Endodermal cell (in vitro differentiated cells): ENCODE measurements at regions not wholly inside any gene's neighbourhood (a gene's known extent, or its start where the extent isn't known, plus 50 kb on each side); places are given as distances from the start of the nearest gene placed in this dataset.
"Not testable (repeated sequence)": the region's sequence is repeated elsewhere in the genome, so short reads cannot be mapped to it uniquely, and the experiment has no call there.

ENCODE experiments used
- DNase-seq: peaks from one replicate; pipeline ENCODE4 v3.0.0-alpha.2; 2017
- H3K27ac ChIP-seq: 2 replicates; pipeline ENCODE4 v1.5.1; 2013; ENCODE audit warnings: mild to moderate bottlenecking, low read depth, low read length, moderate library complexity
- H3K27me3 ChIP-seq: 2 replicates; pipeline ENCODE4 v1.6.1; 2013; ENCODE audit warnings: mild to moderate bottlenecking, low read length, moderate library complexity; ENCODE audit not compliant: insufficient read depth, control insufficient read depth, poor library complexity, severe bottlenecking
- H3K36me3 ChIP-seq: 2 replicates; pipeline ENCODE4 v1.7.0; 2013; ENCODE audit warnings: mild to moderate bottlenecking, low read length, moderate library complexity; ENCODE audit not compliant: control insufficient read depth, insufficient read depth
- H3K4me1 ChIP-seq: one replicate; pipeline ENCODE4 v1.7.0; 2013; ENCODE audit warnings: low read length; ENCODE audit not compliant: control insufficient read depth, insufficient read depth
- H3K4me3 ChIP-seq: 2 replicates; pipeline ENCODE4 v1.5.1; 2013; ENCODE audit warnings: mild to moderate bottlenecking, low read length, moderate library complexity
- H3K9ac ChIP-seq: 2 replicates; pipeline ENCODE4 v1.6.1; 2013; ENCODE audit warnings: mild to moderate bottlenecking, low read length, moderate library complexity; ENCODE audit not compliant: poor library complexity, severe bottlenecking; ENCODE audit errors: extremely low read depth
- H3K9me3 ChIP-seq: 2 replicates; pipeline ENCODE4 v1.6.1; 2013; ENCODE audit warnings: mild to moderate bottlenecking, low read length, moderate library complexity; ENCODE audit not compliant: control insufficient read depth
- H3K27ac Mint-ChIP-seq: 2 replicates; pipeline ENCODE4 v1.8.0; 2020; ENCODE audit warnings: mixed read lengths
- H3K27me3 Mint-ChIP-seq: 2 replicates; pipeline ENCODE4 v1.8.0; 2021; ENCODE audit warnings: mild to moderate bottlenecking, mixed read lengths; ENCODE audit not compliant: insufficient read depth
- H3K36me3 Mint-ChIP-seq: 2 replicates; pipeline ENCODE4 v1.8.0; 2020; ENCODE audit warnings: low read depth, mixed read lengths
- H3K4me1 Mint-ChIP-seq: 2 replicates; pipeline ENCODE4 v1.8.0; 2020; ENCODE audit warnings: mixed read lengths
- H3K4me3 Mint-ChIP-seq: 2 replicates; pipeline ENCODE4 v1.8.0; 2020; ENCODE audit warnings: mild to moderate bottlenecking, moderate library complexity, mixed read lengths
- H3K9me3 Mint-ChIP-seq: 2 replicates; pipeline ENCODE4 v1.8.0; 2020; ENCODE audit warnings: mild to moderate bottlenecking, mixed read lengths
- CTCF ChIP-seq: fragments of 200-600 bp; sonication (generic); conservative IDR thresholded peaks from 2 replicates; pipeline ENCODE4 v1.5.0; 2021; ENCODE audit warnings: antibody characterized with exemption, mild to moderate bottlenecking
- WGBS, 2 experiments: methylation state at CpG; one replicate each; pipeline versions ENCODE4 v1.1.5 to v1.1.7; 2013; ENCODE audit warnings: missing lambda C conversion rate in 2 of 2, mixed read lengths in 1 of 2; ENCODE audit not compliant: insufficient coverage in 1 of 2, insufficient read length in 1 of 2; 5-methylcytosine and 5-hydroxymethylcytosine counted together

- H3K27ac ChIP-seq: no peak overlapping the region
- no peaks in the 10 kb centered on the region for H3K36me3 ChIP-seq
- no peaks in the 10 kb centered on the region for H3K4me1 ChIP-seq
- Mint-ChIP-seq H3K9me3 (peaks cover 2% of the 10 kb centered on the region), H3K4me3 (no peak overlapping the region), H3K27me3 (no peaks in the 10 kb centered on the region), H3K36me3 (no peaks in the 10 kb centered on the region), H3K4me1 (peaks cover 2% of the 10 kb centered on the region), H3K27ac (no peak overlapping the region)
- no peak overlapping the region for H3K9ac ChIP-seq
- TF ChIP-seq CTCF: no peak
- no peaks in the 10 kb centered on the region for H3K27me3 ChIP-seq
- WGBS, 2 experiments: 88% methylated on average over 1 of the region's 1 CpG; no CpG with 5 or more reads in 1 of the 2 experiments
- no peak for DNase-seq
- no peak overlapping the region for H3K4me3 ChIP-seq
- H3K9me3 ChIP-seq: no peaks in the 10 kb centered on the region
These were observed 1729.5 kb upstream of the SPRY2 start for GRCh38 chr13:82070416-82070815.

- H3K9me3 Mint-ChIP-seq: no peaks in the 10 kb centered on the region
- H3K36me3 Mint-ChIP-seq: no peaks in the 10 kb centered on the region
- no peak overlapping the region for H3K4me3 Mint-ChIP-seq
- WGBS, 2 experiments: 94 to 100% methylated on average over 1 to 3 of the region's 4 CpGs
- no peak for TF ChIP-seq CTCF
- no peak for DNase-seq
- Histone ChIP-seq H3K27ac (no peak overlapping the region), H3K9ac (no peak overlapping the region), H3K9me3 (peaks cover 3% of the 10 kb centered on the region), H3K4me3 (no peak overlapping the region), H3K4me1 (no peaks in the 10 kb centered on the region), H3K36me3 (no peaks in the 10 kb centered on the region), H3K27me3 (no peaks in the 10 kb centered on the region)
- no peaks in the 10 kb centered on the region for H3K27me3 Mint-ChIP-seq
- no peaks in the 10 kb centered on the region for H3K4me1 Mint-ChIP-seq
- no peak overlapping the region for H3K27ac Mint-ChIP-seq
These were observed 1721.8 kb upstream of the SPRY2 start for GRCh38 chr13:82062772-82063171.

- H3K27me3 ChIP-seq: no peaks in the 10 kb centered on the region
- no peak overlapping the region for H3K4me3 ChIP-seq
- no peak for DNase-seq
- no peak for TF ChIP-seq CTCF
- Mint-ChIP-seq H3K9me3 (no peaks in the 10 kb centered on the region), H3K27me3 (no peaks in the 10 kb centered on the region), H3K36me3 (no peaks in the 10 kb centered on the region), H3K4me1 (peaks cover 2% of the 10 kb centered on the region), H3K4me3 (no peak overlapping the region), H3K27ac (no peak overlapping the region)
- H3K27ac ChIP-seq: no peak overlapping the region
- H3K36me3 ChIP-seq: no peaks in the 10 kb centered on the region
- no CpG with 5 or more reads among the region's 2 CpGs for WGBS, 2 experiments
- no peak overlapping the region for H3K9ac ChIP-seq
- no peaks in the 10 kb centered on the region for H3K4me1 ChIP-seq
- H3K9me3 ChIP-seq: peaks cover 3% of the 10 kb centered on the region
These were observed 1717.4 kb upstream of the SPRY2 start for GRCh38 chr13:82058364-82058763.

- H3K4me3 Mint-ChIP-seq, H3K27me3 Mint-ChIP-seq, H3K27ac Mint-ChIP-seq, H3K9me3 ChIP-seq, H3K4me1 Mint-ChIP-seq, H3K4me3 ChIP-seq, H3K9me3 Mint-ChIP-seq, H3K27ac ChIP-seq, H3K27me3 ChIP-seq, H3K36me3 Mint-ChIP-seq, H3K4me1 ChIP-seq, H3K36me3 ChIP-seq, H3K9ac ChIP-seq, DNase-seq: not testable (repeated sequence)
- WGBS, 2 experiments: 93 to 95% methylated on average over 6 to 23 of the region's 23 CpGs
These were observed 1704.4 kb upstream of the SPRY2 start for GRCh38 chr13:82045316-82045715.
